HG03064 (cell line): ENCODE measurements at regions not wholly inside any gene's neighbourhood (a gene's known extent, or its start where the extent isn't known, plus 50 kb on each side); places are given as distances from the start of the nearest gene placed in this dataset.

Experiments
- ATAC-seq: cut with Tn5 transposase; IDR thresholded peaks from one replicate; pipeline ENCODE4 v1.9.1; 2021; ENCODE audit warnings: low read depth; ENCODE audit not compliant: unreplicated experiment

- ATAC-seq: no peak
Observed at GRCh38 chr1:229042482-229042881, 228.4 kb upstream of the RAB4A start.

GRCh38 chr1:229043115-229043514 is 227.8 kb upstream of the RAB4A start:
- no peak for ATAC-seq

GRCh38 chr1:229046251-229046853 is 224.6 kb upstream of the RAB4A start:
- ATAC-seq: no peak

- ATAC-seq: no peak
Observed at GRCh38 chr1:229047161-229047839, 223.6 kb upstream of the RAB4A start.

- no peak for ATAC-seq
Observed at GRCh38 chr1:229047840-229048620, 222.9 kb upstream of the RAB4A start.

- ATAC-seq: no peak
Observed at GRCh38 chr1:229048896-229049295, 222.0 kb upstream of the RAB4A start.

- ATAC-seq: no peak
Observed at GRCh38 chr1:229056046-229056445, 214.9 kb upstream of the RAB4A start.

- ATAC-seq: no peak
Observed at GRCh38 chr1:229058111-229058561, 212.8 kb upstream of the RAB4A start.

GRCh38 chr1:229058729-229059128 is 212.2 kb upstream of the RAB4A start:
- no peak for ATAC-seq

- no peak for ATAC-seq
Observed at GRCh38 chr1:229059671-229060539, 211.0 kb upstream of the RAB4A start.

- no peak for ATAC-seq
Observed at GRCh38 chr1:229062135-229062534, 208.8 kb upstream of the RAB4A start.

- no peak for ATAC-seq
Observed at GRCh38 chr1:229063154-229063773, 207.6 kb upstream of the RAB4A start.

GRCh38 chr1:229064320-229065168 is 206.4 kb upstream of the RAB4A start:
- ATAC-seq: no peak

GRCh38 chr1:229065613-229066012 is 205.3 kb upstream of the RAB4A start:
- no peak for ATAC-seq

- ATAC-seq: no peak
Observed at GRCh38 chr1:229066591-229066990, 204.3 kb upstream of the RAB4A start.

- no peak for ATAC-seq
Observed at GRCh38 chr1:229067546-229067945, 203.4 kb upstream of the RAB4A start.

GRCh38 chr1:229068270-229068987 is 202.5 kb upstream of the RAB4A start:
- no peak for ATAC-seq

- ATAC-seq: no peak
Observed at GRCh38 chr1:229069176-229069575, 201.7 kb upstream of the RAB4A start.

- no peak for ATAC-seq
Observed at GRCh38 chr1:229070168-229070567, 200.7 kb upstream of the RAB4A start.
